ENCODE measurements at regions not wholly inside any gene's neighbourhood (a gene's known extent, or its start where the extent isn't known, plus 50 kb on each side); places are given as distances from the start of the nearest gene placed in this dataset.

GRCh38 chr6:43850314-43851203 is 80.5 kb downstream of the VEGFA start:
- no peak overlapping the region for H3K27ac Mint-ChIP-seq

GRCh38 chr6:43849844-43850243 is 79.8 kb downstream of the VEGFA start:
- Mint-ChIP-seq H3K9me3 (no peaks in the 10 kb centered on the region), H3K4me3 (no peak overlapping the region), H3K27me3 (ENCODE audit: low read depth) (peaks cover 12% of the 10 kb centered on the region), H3K36me3 (ENCODE audit: low read depth) (no peaks in the 10 kb centered on the region), H3K27ac (no peak overlapping the region), H3K4me1 (ENCODE audit: low read depth) (peaks cover 2% of the 10 kb centered on the region)

More at GRCh38 chr6:43850314-43851203, 80.5 kb downstream of the VEGFA start:
- H3K9me3 Mint-ChIP-seq = no peaks in the 10 kb centered on the region
- no peak overlapping the region for H3K4me3 Mint-ChIP-seq
- H3K36me3 Mint-ChIP-seq (ENCODE audit: low read depth) = no peaks in the 10 kb centered on the region
- H3K27me3 Mint-ChIP-seq (ENCODE audit: low read depth) = peaks cover 7% of the 10 kb centered on the region
- H3K4me1 Mint-ChIP-seq (ENCODE audit: low read depth) = peaks cover 2% of the 10 kb centered on the region

GRCh38 chr6:43848671-43849391 is 78.8 kb downstream of the VEGFA start:
- Mint-ChIP-seq H3K27ac (no peak overlapping the region), H3K36me3 (ENCODE audit: low read depth) (no peaks in the 10 kb centered on the region), H3K27me3 (ENCODE audit: low read depth) (peaks cover 15% of the 10 kb centered on the region), H3K4me1 (ENCODE audit: low read depth) (peaks cover 2% of the 10 kb centered on the region), H3K9me3 (no peaks in the 10 kb centered on the region), H3K4me3 (no peak overlapping the region)

- Mint-ChIP-seq H3K4me1 (ENCODE audit: low read depth) (peaks cover 2% of the 10 kb centered on the region), H3K9me3 (no peaks in the 10 kb centered on the region), H3K4me3 (no peak overlapping the region), H3K27ac (no peak overlapping the region), H3K27me3 (ENCODE audit: low read depth) (peaks cover 21% of the 10 kb centered on the region), H3K36me3 (ENCODE audit: low read depth) (no peaks in the 10 kb centered on the region)
Measured at GRCh38 chr6:43847741-43848630, 78.0 kb downstream of the VEGFA start.

- peaks cover 24% of the 10 kb centered on the region for H3K27me3 Mint-ChIP-seq (ENCODE audit: low read depth)
- H3K4me3 Mint-ChIP-seq = no peak overlapping the region
- no peak overlapping the region for H3K27ac Mint-ChIP-seq
- H3K36me3 Mint-ChIP-seq (ENCODE audit: low read depth) = no peaks in the 10 kb centered on the region
- peaks cover 2% of the 10 kb centered on the region for H3K4me1 Mint-ChIP-seq (ENCODE audit: low read depth)
- no peaks in the 10 kb centered on the region for H3K9me3 Mint-ChIP-seq
Measured at GRCh38 chr6:43846556-43846955, 76.5 kb downstream of the VEGFA start.

- H3K4me3 Mint-ChIP-seq = no peak overlapping the region
- no peaks in the 10 kb centered on the region for H3K9me3 Mint-ChIP-seq
- H3K27ac Mint-ChIP-seq = no peak overlapping the region
- no peaks in the 10 kb centered on the region for H3K36me3 Mint-ChIP-seq (ENCODE audit: low read depth)
- peaks cover 2% of the 10 kb centered on the region for H3K4me1 Mint-ChIP-seq (ENCODE audit: low read depth)
- peaks cover 24% of the 10 kb centered on the region for H3K27me3 Mint-ChIP-seq (ENCODE audit: low read depth)
Measured at GRCh38 chr6:43845646-43846045, 75.6 kb downstream of the VEGFA start.

- Mint-ChIP-seq H3K27ac (no peak overlapping the region), H3K4me1 (ENCODE audit: low read depth) (peaks cover 2% of the 10 kb centered on the region), H3K27me3 (ENCODE audit: low read depth) (peaks cover 24% of the 10 kb centered on the region), H3K9me3 (no peaks in the 10 kb centered on the region), H3K4me3 (no peak overlapping the region), H3K36me3 (ENCODE audit: low read depth) (no peaks in the 10 kb centered on the region)
Measured at GRCh38 chr6:43843669-43844171, 73.7 kb downstream of the VEGFA start.

GRCh38 chr6:43843097-43843645 is 73.2 kb downstream of the VEGFA start:
- no peak overlapping the region for H3K4me3 Mint-ChIP-seq
- H3K9me3 Mint-ChIP-seq = no peaks in the 10 kb centered on the region
- H3K27ac Mint-ChIP-seq = no peak overlapping the region
- no peaks in the 10 kb centered on the region for H3K36me3 Mint-ChIP-seq (ENCODE audit: low read depth)
- H3K4me1 Mint-ChIP-seq (ENCODE audit: low read depth) = peaks cover 2% of the 10 kb centered on the region
- H3K27me3 Mint-ChIP-seq (ENCODE audit: low read depth) = peaks cover 24% of the 10 kb centered on the region

GRCh38 chr6:43842231-43842794 is 72.3 kb downstream of the VEGFA start:
- H3K27ac Mint-ChIP-seq = no peak overlapping the region
- H3K9me3 Mint-ChIP-seq = no peaks in the 10 kb centered on the region
- peaks cover 18% of the 10 kb centered on the region for H3K27me3 Mint-ChIP-seq (ENCODE audit: low read depth)
- H3K4me3 Mint-ChIP-seq = no peak overlapping the region
- no peaks in the 10 kb centered on the region for H3K4me1 Mint-ChIP-seq (ENCODE audit: low read depth)
- H3K36me3 Mint-ChIP-seq (ENCODE audit: low read depth) = no peaks in the 10 kb centered on the region

- Mint-ChIP-seq H3K4me3 (no peak overlapping the region), H3K27me3 (ENCODE audit: low read depth) (peaks cover 17% of the 10 kb centered on the region), H3K27ac (no peak overlapping the region), H3K4me1 (ENCODE audit: low read depth) (no peaks in the 10 kb centered on the region), H3K36me3 (ENCODE audit: low read depth) (no peaks in the 10 kb centered on the region), H3K9me3 (no peaks in the 10 kb centered on the region)
Measured at GRCh38 chr6:43840490-43841218, 70.6 kb downstream of the VEGFA start.

- Mint-ChIP-seq H3K27ac (no peak overlapping the region), H3K4me1 (ENCODE audit: low read depth) (no peaks in the 10 kb centered on the region)
Measured at GRCh38 chr6:43838276-43839036, 68.4 kb downstream of the VEGFA start.

GRCh38 chr6:43837507-43837906 is 67.5 kb downstream of the VEGFA start:
- no peak overlapping the region for H3K27ac Mint-ChIP-seq
- no peaks in the 10 kb centered on the region for H3K36me3 Mint-ChIP-seq (ENCODE audit: low read depth)
- no peaks in the 10 kb centered on the region for H3K4me1 Mint-ChIP-seq (ENCODE audit: low read depth)
- H3K9me3 Mint-ChIP-seq = no peaks in the 10 kb centered on the region
- H3K4me3 Mint-ChIP-seq = no peak overlapping the region
- no peaks in the 10 kb centered on the region for H3K27me3 Mint-ChIP-seq (ENCODE audit: low read depth)

More at GRCh38 chr6:43838276-43839036, 68.4 kb downstream of the VEGFA start:
- no peaks in the 10 kb centered on the region for H3K36me3 Mint-ChIP-seq (ENCODE audit: low read depth)
- no peak overlapping the region for H3K4me3 Mint-ChIP-seq
- peaks cover 8% of the 10 kb centered on the region for H3K27me3 Mint-ChIP-seq (ENCODE audit: low read depth)
- no peaks in the 10 kb centered on the region for H3K9me3 Mint-ChIP-seq

Measured in T-helper 1 cell treated with Interleukin-12 subunit alpha and Interleukin-12 subunit beta and Interleukin-4 antibody, amounts not matched to agents 30 μg/mL and 1 μg/mL, for 36 hours (primary cell).